RWPE1 (cell line): ENCODE measurements at regions not wholly inside any gene's neighbourhood (a gene's known extent, or its start where the extent isn't known, plus 50 kb on each side); places are given as distances from the start of the nearest gene placed in this dataset.

Experiments used
- CTCF ChIA-PET: fragments of 350-600 bp; sonication (Branson Sonifier 250); formaldehyde crosslinking; extraction: SDS; loops from one replicate; lab custom pipeline; 2021; lab: Yijun Ruan, JAX
- POLR2A ChIA-PET: fragments of 400-600 bp; formaldehyde crosslinking; extraction: SDS; loops from one replicate; lab custom pipeline; 2020; ENCODE audit warnings: antibody characterized with exemption; ENCODE audit not compliant: low non-redundant PET; lab: Yijun Ruan, JAX
- DNase-seq: peaks from one replicate; pipeline ENCODE4 v3.0.0; 2012; ENCODE audit warnings: low spot score
- H3K27ac ChIP-seq: fragments of 450-650 bp; 2 replicates; pipeline ENCODE4 v1.5.1; 2017
- TF ChIP-seq, protein P1 (sequence below): fragments of 450-650 bp; conservative IDR thresholded peaks from 2 replicates; pipeline ENCODE4 v1.5.1; 2017; ENCODE audit warnings: low read depth, mild to moderate bottlenecking

GRCh38 chr10:111221682-111222480 is 145.1 kb downstream of the ADRA2A start:
- POLR2A ChIA-PET: no interaction called here
- CTCF ChIA-PET: no interaction called here
- TF ChIP-seq, protein P1, sequence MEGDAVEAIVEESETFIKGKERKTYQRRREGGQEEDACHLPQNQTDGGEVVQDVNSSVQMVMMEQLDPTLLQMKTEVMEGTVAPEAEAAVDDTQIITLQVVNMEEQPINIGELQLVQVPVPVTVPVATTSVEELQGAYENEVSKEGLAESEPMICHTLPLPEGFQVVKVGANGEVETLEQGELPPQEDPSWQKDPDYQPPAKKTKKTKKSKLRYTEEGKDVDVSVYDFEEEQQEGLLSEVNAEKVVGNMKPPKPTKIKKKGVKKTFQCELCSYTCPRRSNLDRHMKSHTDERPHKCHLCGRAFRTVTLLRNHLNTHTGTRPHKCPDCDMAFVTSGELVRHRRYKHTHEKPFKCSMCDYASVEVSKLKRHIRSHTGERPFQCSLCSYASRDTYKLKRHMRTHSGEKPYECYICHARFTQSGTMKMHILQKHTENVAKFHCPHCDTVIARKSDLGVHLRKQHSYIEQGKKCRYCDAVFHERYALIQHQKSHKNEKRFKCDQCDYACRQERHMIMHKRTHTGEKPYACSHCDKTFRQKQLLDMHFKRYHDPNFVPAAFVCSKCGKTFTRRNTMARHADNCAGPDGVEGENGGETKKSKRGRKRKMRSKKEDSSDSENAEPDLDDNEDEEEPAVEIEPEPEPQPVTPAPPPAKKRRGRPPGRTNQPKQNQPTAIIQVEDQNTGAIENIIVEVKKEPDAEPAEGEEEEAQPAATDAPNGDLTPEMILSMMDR: no peak
- H3K27ac ChIP-seq: no peak overlapping the region
- DNase-seq: no peak

DNA sequence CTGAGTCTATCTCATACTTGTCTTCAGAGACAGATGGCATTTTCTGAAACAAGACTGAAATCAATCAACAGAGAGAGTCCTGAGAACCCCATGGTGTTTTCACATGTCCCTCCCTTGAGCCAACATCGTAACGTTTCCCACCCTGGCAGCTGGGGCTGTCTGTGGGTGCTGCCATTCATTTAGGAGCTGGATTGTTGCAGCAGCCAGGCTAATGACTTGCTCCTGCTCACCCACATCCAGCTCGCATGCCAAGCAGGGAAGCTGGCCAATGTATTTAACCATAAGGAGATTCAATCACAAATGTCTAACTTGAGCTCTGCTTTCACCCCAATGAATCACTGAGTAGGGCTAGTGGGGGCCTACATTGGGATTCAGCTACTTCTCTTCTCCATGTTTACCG is 146.1 kb downstream of the ADRA2A start:
- POLR2A ChIA-PET: no interaction called here
- no peak for DNase-seq
- H3K27ac ChIP-seq: no peak overlapping the region
- CTCF ChIA-PET: interaction anchor here (0.5 kb wide), 1 partner anchor 67 kb away, joined by 3 read pairs; no protein-coding TSS in a partner anchor
- TF ChIP-seq, protein P1: no peak

- no peak for DNase-seq
- POLR2A ChIA-PET: no interaction called here
- CTCF ChIA-PET: no interaction called here
- H3K27ac ChIP-seq: no peak overlapping the region
- TF ChIP-seq, protein P1: no peak
These were observed 154.9 kb downstream of the ADRA2A start for GRCh38 chr10:111231779-111232178.

GRCh38 chr10:111233439-111233838 is 156.6 kb downstream of the ADRA2A start:
- TF ChIP-seq, protein P1: no peak
- no peak for DNase-seq
- POLR2A ChIA-PET: no interaction called here
- CTCF ChIA-PET: no interaction called here
- H3K27ac ChIP-seq: no peak overlapping the region

DNA sequence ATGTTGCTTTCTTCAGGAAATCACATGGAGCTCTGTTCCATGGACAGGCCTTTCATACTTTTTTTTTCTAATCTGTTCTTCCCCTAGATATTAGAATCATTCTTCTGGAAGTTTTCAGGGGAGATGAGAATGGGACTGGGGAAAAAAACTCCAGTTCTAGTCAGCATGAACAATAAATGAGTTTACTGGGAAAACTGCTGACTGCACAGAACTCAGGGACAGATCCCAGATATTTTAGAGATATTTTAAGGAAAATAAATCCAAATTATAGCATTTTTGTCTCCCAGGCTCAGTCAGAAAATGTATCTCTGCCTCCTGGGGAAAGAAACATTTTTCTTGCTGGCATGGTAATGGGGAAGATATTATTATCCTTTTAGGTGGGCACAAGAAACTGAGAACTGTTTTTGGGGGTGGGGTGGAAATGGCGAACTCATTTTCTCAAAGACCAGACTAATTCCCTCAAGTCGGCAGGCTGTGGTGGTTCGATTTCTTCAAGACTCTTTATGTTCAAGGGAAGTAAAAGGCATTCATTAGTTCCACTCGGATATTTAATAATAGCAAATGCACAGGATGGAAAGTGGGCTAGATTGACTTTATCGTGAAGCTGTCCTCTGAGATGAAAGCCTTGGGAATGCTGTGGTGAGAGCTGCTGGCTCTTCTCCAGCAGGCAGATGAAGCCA is 157.5 kb downstream of the ADRA2A start:
- TF ChIP-seq, protein P1: no peak
- DNase-seq: no peak
- POLR2A ChIA-PET: no interaction called here
- CTCF ChIA-PET: no interaction called here
- H3K27ac ChIP-seq: no peak overlapping the region

GRCh38 chr10:111234914-111235302 is 158.1 kb downstream of the ADRA2A start:
- POLR2A ChIA-PET: no interaction called here
- H3K27ac ChIP-seq: no peak overlapping the region
- TF ChIP-seq, protein P1: no peak
- CTCF ChIA-PET: interaction anchor here (0.5 kb wide), 1 partner anchor 425 kb away, joined by 3 read pairs; no protein-coding TSS in a partner anchor
- DNase-seq: no peak
